ENCODE measurements at regions not wholly inside any gene's neighbourhood (a gene's known extent, or its start where the extent isn't known, plus 50 kb on each side); places are given as distances from the start of the nearest gene placed in this dataset.

DNA sequence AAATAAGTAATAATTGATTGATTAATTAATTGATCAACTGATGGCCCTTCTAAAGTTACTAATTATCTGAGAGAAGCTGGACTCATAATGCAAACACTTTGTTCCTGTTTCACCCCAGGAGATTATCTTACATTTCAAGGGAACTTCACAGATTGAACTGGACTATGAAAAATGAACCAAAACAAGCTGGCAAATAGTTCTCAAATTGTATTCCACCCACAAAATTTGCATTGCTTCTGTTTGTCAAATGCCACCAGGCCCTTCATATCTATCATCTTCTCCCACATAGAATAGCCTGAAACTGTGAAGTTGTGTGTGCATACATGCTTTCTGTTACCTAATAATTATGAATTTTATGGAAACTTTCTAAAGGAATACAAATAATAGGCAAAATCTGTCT, 104.0 kb downstream of the ZNF281 start:
- TF ChIP-seq SP4 (IDR thresholded peaks at IDR 0.05; ENCODE audit: low read length) (no peak), KDM1A (IDR thresholded peaks at IDR 0.05; ENCODE audit: borderline replicate concordance, low read length) (no peak), BRCA1 (IDR thresholded peaks at IDR 0.05; ENCODE audit: low read depth, low read length) (no peak), PHF8 (conservative IDR thresholded peaks at IDR 0.05; ENCODE audit: low read depth, low read length) (no peak), CREB1 (IDR thresholded peaks at IDR 0.05) (no peak), SIX5 (IDR thresholded peaks at IDR 0.05; ENCODE audit: low read depth, low read length) (no peak), SP2 (IDR thresholded peaks at IDR 0.05; ENCODE audit: low read length) (no peak), TEAD4 (IDR thresholded peaks at IDR 0.05; ENCODE audit: low read depth, low read length) (no peak), FOSL1 (IDR thresholded peaks at IDR 0.05; ENCODE audit: insufficient read depth, low read depth, low read length) (no peak)
- TF ChIP-seq, protein P1, sequence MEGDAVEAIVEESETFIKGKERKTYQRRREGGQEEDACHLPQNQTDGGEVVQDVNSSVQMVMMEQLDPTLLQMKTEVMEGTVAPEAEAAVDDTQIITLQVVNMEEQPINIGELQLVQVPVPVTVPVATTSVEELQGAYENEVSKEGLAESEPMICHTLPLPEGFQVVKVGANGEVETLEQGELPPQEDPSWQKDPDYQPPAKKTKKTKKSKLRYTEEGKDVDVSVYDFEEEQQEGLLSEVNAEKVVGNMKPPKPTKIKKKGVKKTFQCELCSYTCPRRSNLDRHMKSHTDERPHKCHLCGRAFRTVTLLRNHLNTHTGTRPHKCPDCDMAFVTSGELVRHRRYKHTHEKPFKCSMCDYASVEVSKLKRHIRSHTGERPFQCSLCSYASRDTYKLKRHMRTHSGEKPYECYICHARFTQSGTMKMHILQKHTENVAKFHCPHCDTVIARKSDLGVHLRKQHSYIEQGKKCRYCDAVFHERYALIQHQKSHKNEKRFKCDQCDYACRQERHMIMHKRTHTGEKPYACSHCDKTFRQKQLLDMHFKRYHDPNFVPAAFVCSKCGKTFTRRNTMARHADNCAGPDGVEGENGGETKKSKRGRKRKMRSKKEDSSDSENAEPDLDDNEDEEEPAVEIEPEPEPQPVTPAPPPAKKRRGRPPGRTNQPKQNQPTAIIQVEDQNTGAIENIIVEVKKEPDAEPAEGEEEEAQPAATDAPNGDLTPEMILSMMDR (IDR thresholded peaks at IDR 0.05; ENCODE audit: control extremely low read depth in 1 of 3, insufficient read depth in 1 of 3, low read depth in 1 of 3, low read length in 3 of 3), result no peak
- Histone ChIP-seq H2BK120ac (replicated peaks; ENCODE audit: low read depth, low read length) (no peak overlapping the region), H4K8ac (ENCODE audit: extremely low read depth, insufficient read depth, low read length) (no peak overlapping the region), H3K27ac (ENCODE audit: low read depth, low read length) (no peak overlapping the region), H4K5ac (ENCODE audit: insufficient read length, low read depth, low read length) (no peak overlapping the region), H2BK5ac (ENCODE audit: low read depth, low read length) (no peak overlapping the region), H3K79me1 (ENCODE audit: low read depth, low read length) (no peaks in the 10 kb centered on the region), H4K91ac (replicated peaks; ENCODE audit: insufficient read length, low read length) (no peak overlapping the region), H3K14ac (ENCODE audit: insufficient read length) (no peak overlapping the region), H3K18ac (ENCODE audit: extremely low read depth, low read length) (no peak overlapping the region), H3K4me1 (replicated peaks in 1 of 4; ENCODE audit: control insufficient read depth in 3 of 4, insufficient read depth in 4 of 4, low read length in 3 of 4) (peaks cover 0 to 6% (median 2%) of the 10 kb centered on the region in 4 experiments; a peak in 4 of 7 replicates), H3K27me3 (replicated peaks in 1 of 4; ENCODE audit: control insufficient read depth in 3 of 4, extremely low read depth in 1 of 4, insufficient read depth in 3 of 4, low read length in 3 of 4) (peaks cover 0 to 15% (median 12%) of the 10 kb centered on the region in 4 experiments; a peak in 5 of 7 replicates), H2BK12ac (ENCODE audit: low read depth, low read length) (no peak overlapping the region), H3K23me2 (ENCODE audit: low read depth, low read length) (peaks cover 10% of the 10 kb centered on the region), H4K20me1 (replicated peaks in 1 of 2; ENCODE audit: control insufficient read depth in 1 of 2, insufficient read depth in 2 of 2, low read length in 2 of 2) (no peaks in the 10 kb centered on the region), H3K56ac (replicated peaks; ENCODE audit: insufficient read length, low read depth, low read length) (no peak overlapping the region), H3K9ac (replicated peaks in 1 of 4; ENCODE audit: extremely low read depth in 1 of 4, low read depth in 3 of 4, low read length in 3 of 4) (no peak overlapping the region), H3K4ac (replicated peaks; ENCODE audit: insufficient read length, low read depth, low read length) (no peak overlapping the region), H3K79me2 (ENCODE audit: control insufficient read depth in 1 of 2, insufficient read depth in 2 of 2, low read length in 2 of 2) (no peaks in the 10 kb centered on the region), H3K36me3 (ENCODE audit: control insufficient read depth in 2 of 4, insufficient read depth in 4 of 4, low read length in 3 of 4) (no peaks in the 10 kb centered on the region), H3K4me3 (ENCODE audit: extremely low read depth in 1 of 4, insufficient read depth in 2 of 4, low read depth in 3 of 4, low read length in 4 of 4) (no peak overlapping the region), H2AFZ (ENCODE audit: low read length) (no peak overlapping the region), H3K23ac (ENCODE audit: insufficient read length) (no peak overlapping the region), H3K4me2 (ENCODE audit: insufficient read depth in 1 of 2, low read depth in 2 of 2, low read length in 2 of 2) (no peak overlapping the region), H2AK5ac (ENCODE audit: low read depth, low read length) (no peak overlapping the region), H3K9me3 (ENCODE audit: insufficient read depth in 2 of 2, low read depth in 1 of 2, low read length in 1 of 2) (no peaks in the 10 kb centered on the region), H2BK20ac (ENCODE audit: low read length) (no peak overlapping the region), H2BK15ac (ENCODE audit: low read length) (no peak overlapping the region)
- FAIRE-seq, result no peak
- ChIA-PET POLR2A (ENCODE audit: partially characterized antibody) (interaction anchor here (0.6 kb wide), 1 partner anchor 18 kb away, joined by 5 read pairs; no protein-coding TSS in a partner anchor), CTCF (ENCODE audit: partially characterized antibody) (interaction anchor here (0.6 to 10.0 kb wide), 16 partner anchors 8 to 215 kb away, joined by 3 to 74 read pairs (median 4); no protein-coding TSS in a partner anchor)
- no peak for DNase-seq (ENCODE audit: low read depth in 1 of 2, low spot score in 2 of 2)

Data from H1 (cell line).